ENCODE measurements at regions not wholly inside any gene's neighbourhood (a gene's known extent, or its start where the extent isn't known, plus 50 kb on each side); places are given as distances from the start of the nearest gene placed in this dataset.

DNA sequence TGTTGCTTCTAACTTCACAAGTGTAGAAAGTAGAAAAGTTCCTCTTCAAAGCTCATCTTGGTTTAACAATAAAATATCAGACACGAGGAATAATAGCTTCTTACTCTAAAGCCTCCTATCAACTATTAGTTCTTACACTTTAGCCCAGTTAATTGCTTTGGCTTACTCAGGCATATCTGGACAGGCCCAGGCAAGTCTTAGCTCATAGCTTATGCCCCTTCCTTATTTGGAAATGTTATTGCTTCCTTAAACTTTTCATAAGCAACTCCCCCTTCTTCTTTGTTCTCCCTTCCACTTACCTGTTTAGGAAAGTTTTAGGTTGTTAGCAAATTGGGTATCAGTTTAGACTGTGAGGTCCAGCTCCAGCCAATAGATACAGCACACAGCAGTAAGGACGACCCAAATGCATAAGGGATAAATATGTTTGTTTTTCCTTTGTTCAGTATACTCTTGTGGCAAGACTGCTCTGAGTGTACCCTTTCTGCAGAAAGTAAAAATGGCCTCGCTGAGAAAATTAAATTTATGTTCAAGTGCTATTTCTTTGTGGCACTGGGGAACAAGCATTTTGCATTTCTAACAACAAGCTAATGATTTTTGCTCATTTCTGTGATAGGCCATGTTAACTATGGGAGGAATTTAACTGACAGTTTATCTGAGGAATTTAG is 162.1 kb downstream of the SMC2 start:
- H3K9me3 ChIP-seq (ENCODE audit: control insufficient read depth, insufficient read depth, low read length): no peaks in the 10 kb centered on the region
- TF ChIP-seq, protein P1, sequence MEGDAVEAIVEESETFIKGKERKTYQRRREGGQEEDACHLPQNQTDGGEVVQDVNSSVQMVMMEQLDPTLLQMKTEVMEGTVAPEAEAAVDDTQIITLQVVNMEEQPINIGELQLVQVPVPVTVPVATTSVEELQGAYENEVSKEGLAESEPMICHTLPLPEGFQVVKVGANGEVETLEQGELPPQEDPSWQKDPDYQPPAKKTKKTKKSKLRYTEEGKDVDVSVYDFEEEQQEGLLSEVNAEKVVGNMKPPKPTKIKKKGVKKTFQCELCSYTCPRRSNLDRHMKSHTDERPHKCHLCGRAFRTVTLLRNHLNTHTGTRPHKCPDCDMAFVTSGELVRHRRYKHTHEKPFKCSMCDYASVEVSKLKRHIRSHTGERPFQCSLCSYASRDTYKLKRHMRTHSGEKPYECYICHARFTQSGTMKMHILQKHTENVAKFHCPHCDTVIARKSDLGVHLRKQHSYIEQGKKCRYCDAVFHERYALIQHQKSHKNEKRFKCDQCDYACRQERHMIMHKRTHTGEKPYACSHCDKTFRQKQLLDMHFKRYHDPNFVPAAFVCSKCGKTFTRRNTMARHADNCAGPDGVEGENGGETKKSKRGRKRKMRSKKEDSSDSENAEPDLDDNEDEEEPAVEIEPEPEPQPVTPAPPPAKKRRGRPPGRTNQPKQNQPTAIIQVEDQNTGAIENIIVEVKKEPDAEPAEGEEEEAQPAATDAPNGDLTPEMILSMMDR (IDR thresholded peaks at IDR 0.05): no peak
- H3K27ac ChIP-seq (ENCODE audit: low read length): no peak overlapping the region
- H3K4me1 ChIP-seq (ENCODE audit: control insufficient read depth, insufficient read depth, low read length): no peaks in the 10 kb centered on the region
- Mint-ChIP-seq H3K27me3 (ENCODE audit: low read depth in 2 of 2) (no peaks in the 10 kb centered on the region), H3K9me3 (peaks cover 6 to 13% of the 10 kb centered on the region in 2 donors), H3K4me1 (no peaks in the 10 kb centered on the region), H3K36me3 (no peaks in the 10 kb centered on the region), H3K27ac (no peak overlapping the region), H3K4me3 (no peak overlapping the region)
- WGBS (ENCODE audit: insufficient coverage): 74% methylated on average over 2 of the region's 3 CpGs
- no peaks in the 10 kb centered on the region for H3K27me3 ChIP-seq (ENCODE audit: control insufficient read depth, insufficient read depth, low read length)
- no peak overlapping the region for H3K4me3 ChIP-seq (ENCODE audit: low read length)
- intact Hi-C loops (cut with micrococcal nuclease): no loop called here
- DNase-seq: no peak
- ATAC-seq: no peak
- H3K36me3 ChIP-seq (ENCODE audit: control insufficient read depth, insufficient read depth, low read length): no peaks in the 10 kb centered on the region

DNA sequence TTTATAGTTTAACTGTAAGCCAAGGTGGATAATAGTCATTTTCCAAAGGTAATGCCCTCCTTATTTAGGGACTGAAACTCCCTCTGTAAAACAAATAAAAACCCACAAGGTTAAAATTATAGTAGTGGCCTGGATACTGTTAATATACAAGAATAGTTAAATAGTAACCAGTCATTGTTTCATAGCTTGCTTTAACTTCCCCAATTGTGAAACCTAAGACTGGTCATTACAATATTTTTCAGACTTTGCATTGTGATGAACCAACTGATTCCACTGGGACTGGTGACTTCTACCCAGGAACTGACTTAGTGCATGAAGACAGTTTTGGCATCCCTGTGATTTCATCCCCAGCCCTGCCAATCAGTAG is 162.6 kb downstream of the SMC2 start:
- TF ChIP-seq, protein P1 (IDR thresholded peaks at IDR 0.05): no peak
- H3K27me3 ChIP-seq (ENCODE audit: control insufficient read depth, insufficient read depth, low read length): no peaks in the 10 kb centered on the region

DNA sequence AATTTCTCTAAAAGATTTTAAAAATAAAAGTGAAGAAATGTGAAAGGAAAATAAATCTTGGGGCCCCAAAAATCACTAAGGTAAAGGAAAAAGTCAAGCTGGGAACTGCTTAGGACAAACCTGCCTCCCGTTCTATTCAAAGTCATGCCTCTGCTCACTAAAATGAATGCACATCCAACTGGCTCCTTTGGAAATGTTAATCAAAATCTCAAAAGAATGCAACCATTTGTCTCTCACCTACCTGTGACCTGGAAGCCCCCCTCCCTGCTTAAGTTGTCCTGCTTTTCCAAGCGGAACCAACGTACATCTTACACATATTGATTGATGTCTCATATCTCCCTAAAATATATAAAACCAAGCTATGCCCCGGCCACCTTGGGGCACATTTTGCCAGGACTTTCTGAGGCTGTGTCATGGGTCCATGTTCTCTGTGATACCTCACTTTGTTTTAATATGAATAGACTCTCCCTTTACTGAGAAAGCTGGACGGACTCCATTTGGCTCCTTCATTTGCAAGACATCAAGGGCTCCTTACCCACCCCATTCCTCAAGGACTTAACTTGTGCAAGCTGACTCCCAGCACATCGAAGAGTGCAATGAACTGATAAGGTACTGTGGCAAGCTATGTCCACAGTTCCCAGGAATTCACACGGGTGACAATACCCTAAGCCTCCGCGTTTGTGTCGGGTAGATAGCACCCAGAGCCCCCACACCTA is 164.3 kb downstream of the SMC2 start:
- no peaks in the 10 kb centered on the region for H3K9me3 ChIP-seq (ENCODE audit: control insufficient read depth, insufficient read depth, low read length)
- H3K27ac Mint-ChIP-seq: no peak overlapping the region
- H3K27ac ChIP-seq (ENCODE audit: low read length): no peak overlapping the region
- no peaks in the 10 kb centered on the region for H3K4me1 ChIP-seq (ENCODE audit: control insufficient read depth, insufficient read depth, low read length)
- ATAC-seq: no peak
- H3K27me3 Mint-ChIP-seq (ENCODE audit: low read depth in 2 of 2): no peaks in the 10 kb centered on the region
- no peaks in the 10 kb centered on the region for H3K36me3 ChIP-seq (ENCODE audit: control insufficient read depth, insufficient read depth, low read length)
- TF ChIP-seq, protein P1 (IDR thresholded peaks at IDR 0.05): no peak
- WGBS (ENCODE audit: insufficient coverage): 23% methylated on average over 10 of the region's 10 CpGs
- no peak overlapping the region for H3K4me3 Mint-ChIP-seq
- H3K27me3 ChIP-seq (ENCODE audit: control insufficient read depth, insufficient read depth, low read length): no peaks in the 10 kb centered on the region
- peaks cover 4 to 10% of the 10 kb centered on the region in 2 donors for H3K9me3 Mint-ChIP-seq
- H3K36me3 Mint-ChIP-seq: no peaks in the 10 kb centered on the region
- H3K4me3 ChIP-seq (ENCODE audit: low read length): no peak overlapping the region
- H3K4me1 Mint-ChIP-seq: no peaks in the 10 kb centered on the region
- intact Hi-C loops (cut with micrococcal nuclease): no loop called here
- DNase-seq: no peak

More for the DNA sequence above, 162.6 kb downstream of the SMC2 start:
- peaks cover 6 to 15% of the 10 kb centered on the region in 2 donors for H3K9me3 Mint-ChIP-seq
- no peak overlapping the region for H3K4me3 Mint-ChIP-seq
- Histone ChIP-seq H3K4me1 (ENCODE audit: control insufficient read depth, insufficient read depth, low read length) (no peaks in the 10 kb centered on the region), H3K27ac (ENCODE audit: low read length) (no peak overlapping the region), H3K4me3 (ENCODE audit: low read length) (no peak overlapping the region), H3K9me3 (ENCODE audit: control insufficient read depth, insufficient read depth, low read length) (no peaks in the 10 kb centered on the region), H3K36me3 (ENCODE audit: control insufficient read depth, insufficient read depth, low read length) (no peaks in the 10 kb centered on the region)
- no peak for ATAC-seq
- no peaks in the 10 kb centered on the region for H3K4me1 Mint-ChIP-seq
- intact Hi-C loops (cut with micrococcal nuclease): no loop called here
- no peak for DNase-seq
- no peak overlapping the region for H3K27ac Mint-ChIP-seq
- no peaks in the 10 kb centered on the region for H3K36me3 Mint-ChIP-seq
- H3K27me3 Mint-ChIP-seq (ENCODE audit: low read depth in 2 of 2): no peaks in the 10 kb centered on the region
